Umbilical cord (tissue), 1 donor: ENCODE measurements at regions not wholly inside any gene's neighbourhood (a gene's known extent, or its start where the extent isn't known, plus 50 kb on each side); places are given as distances from the start of the nearest gene placed in this dataset.
"Not testable (repeated sequence)": the region's sequence is repeated elsewhere in the genome, so short reads cannot be mapped to it uniquely, and the experiment has no call there.

ENCODE experiments used
- DNase-seq: peaks from one replicate; pipeline ENCODE4 v3.0.0-alpha.2; 2015; ENCODE audit warnings: low spot score

DNA sequence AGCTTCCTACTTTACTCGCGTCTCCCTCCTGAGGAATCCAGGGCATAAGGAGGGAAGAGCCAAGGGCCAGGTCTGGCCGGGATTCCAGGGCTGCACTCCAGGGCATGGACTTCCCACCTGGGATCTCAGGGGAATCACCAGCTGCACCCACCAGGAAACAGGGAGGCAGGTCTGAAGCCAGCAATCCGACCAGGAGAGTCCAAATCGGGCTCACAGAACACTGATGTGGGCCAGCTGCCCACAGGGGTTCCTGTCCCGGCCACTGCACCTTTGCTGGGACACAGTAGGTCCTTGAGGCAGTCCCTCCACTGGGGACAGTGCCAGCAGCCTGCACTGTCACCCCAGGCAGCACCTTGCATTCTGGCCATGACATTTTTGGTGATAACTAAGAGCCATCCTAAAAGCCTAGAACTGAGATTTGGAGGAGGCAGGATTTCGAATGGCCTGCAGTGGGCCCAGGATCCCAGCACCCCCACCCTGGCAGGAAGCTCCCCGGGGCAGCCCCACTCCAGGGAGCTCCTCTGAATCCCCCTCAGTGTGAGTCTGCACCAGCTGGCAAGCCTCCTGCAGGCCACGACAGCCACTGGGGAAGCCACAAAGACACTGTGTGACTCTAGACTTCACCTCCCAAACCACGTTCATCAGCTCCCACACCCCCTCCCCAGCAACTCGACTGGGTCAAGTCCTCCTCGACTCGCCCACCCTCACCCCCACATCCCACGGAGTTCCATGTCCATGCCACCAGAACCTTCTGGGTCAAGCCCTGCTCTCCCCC lies 71.5 kb upstream of the PPP2R2D start:
- DNase-seq: no peak

DNA sequence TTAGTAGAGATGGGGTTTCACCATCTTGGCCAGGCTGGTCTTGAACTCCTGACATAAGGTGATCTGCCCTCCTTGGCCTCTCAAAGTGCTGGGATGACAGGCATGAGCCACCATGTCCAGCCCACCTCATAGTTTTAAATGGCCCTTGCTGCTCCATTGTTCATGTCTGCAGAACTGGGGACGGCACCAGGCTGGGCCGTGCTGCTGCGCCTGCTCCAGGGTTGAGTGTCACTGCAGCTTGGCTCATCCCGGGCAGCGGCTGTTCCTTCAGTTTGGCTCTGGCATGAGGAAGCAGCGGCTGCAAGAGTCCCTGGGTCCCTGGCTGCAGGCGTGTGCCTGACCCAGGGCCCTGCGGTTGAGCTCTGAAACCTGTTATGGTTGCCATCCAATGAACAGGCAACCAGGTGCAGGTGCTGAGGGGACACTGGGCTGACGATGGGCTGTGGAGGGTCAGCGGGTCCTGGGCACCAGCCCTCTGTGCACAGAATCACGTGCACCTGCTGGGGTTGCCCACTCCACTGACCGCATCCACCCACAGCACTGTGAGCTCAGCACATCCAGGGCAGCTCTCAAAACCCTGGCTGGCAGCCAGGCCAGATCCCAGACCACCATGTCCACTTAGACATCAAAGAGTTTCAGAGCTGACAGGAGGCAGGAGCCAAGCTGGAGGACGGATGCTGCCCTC lies 70.2 kb upstream of the PPP2R2D start:
- no peak for DNase-seq

DNA sequence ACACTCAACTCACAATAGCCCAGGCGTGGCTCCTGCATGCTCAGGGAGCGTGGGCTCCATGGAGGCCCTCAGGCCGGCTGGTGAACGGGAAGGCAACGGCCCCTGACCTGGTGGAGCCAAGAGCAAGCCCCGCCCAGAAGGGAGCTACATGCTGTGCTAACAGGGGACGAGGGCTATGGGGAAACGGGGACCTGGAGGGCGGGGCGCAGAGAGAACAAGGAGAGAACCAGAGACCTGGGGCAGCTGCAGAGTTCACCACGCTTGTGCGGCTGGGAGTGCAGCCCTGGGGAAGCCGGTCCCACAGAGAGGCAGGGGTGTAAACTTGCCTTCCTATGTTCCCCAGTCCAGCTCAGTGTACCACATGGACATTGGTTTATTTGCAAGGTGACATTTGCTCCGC lies 69.2 kb upstream of the PPP2R2D start:
- DNase-seq: no peak

DNA sequence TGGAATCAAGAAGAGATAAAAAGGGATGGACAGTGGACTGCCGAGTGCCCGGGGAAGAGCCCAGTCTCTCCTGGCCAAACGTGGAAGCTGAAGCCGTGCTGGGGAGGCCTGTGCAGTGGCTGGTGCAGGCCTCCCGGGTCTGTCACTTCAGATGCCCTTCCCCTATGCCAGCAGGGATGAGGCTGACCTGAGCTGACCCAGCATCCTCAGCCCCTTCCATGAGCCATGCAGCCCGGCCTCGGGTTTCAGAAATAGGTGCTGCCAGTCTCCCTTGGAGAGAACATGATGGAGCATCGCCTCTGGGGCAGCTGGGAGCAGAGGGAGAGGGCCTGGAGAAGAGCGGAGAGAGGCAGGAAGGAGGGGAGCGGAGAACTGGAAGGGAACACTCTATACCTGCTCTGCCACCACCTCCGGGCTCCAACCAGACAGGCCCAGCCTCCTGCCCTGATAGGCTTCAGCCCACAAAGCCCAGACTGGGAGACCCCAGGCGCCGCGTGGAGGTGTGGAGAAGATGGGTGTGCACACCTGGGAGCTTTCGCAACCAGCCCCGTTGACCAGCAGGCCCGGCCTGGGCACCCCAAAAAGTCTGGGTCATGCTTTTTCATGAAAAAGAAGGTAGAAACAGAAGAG lies 68.6 kb upstream of the PPP2R2D start:
- no peak for DNase-seq

DNA sequence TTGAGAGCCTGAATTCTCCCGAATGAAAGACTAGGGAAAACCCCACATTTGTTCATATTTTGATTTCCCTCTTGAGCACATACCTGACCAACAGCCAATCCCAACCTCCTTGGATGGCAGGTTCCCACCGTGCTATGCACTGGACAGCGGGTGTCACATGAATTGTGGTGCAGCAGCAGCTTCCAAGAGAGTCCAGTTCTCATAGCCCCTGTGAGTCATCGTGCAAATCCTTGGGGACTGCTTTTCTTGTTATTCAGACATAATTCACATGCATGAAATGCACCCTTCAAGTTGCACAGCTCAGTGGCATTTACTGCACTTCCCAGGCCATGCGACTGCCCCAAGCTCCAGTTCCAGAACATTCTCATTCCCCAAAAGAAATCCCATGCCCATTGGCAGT lies 67.8 kb upstream of the PPP2R2D start:
- DNase-seq: no peak

DNA sequence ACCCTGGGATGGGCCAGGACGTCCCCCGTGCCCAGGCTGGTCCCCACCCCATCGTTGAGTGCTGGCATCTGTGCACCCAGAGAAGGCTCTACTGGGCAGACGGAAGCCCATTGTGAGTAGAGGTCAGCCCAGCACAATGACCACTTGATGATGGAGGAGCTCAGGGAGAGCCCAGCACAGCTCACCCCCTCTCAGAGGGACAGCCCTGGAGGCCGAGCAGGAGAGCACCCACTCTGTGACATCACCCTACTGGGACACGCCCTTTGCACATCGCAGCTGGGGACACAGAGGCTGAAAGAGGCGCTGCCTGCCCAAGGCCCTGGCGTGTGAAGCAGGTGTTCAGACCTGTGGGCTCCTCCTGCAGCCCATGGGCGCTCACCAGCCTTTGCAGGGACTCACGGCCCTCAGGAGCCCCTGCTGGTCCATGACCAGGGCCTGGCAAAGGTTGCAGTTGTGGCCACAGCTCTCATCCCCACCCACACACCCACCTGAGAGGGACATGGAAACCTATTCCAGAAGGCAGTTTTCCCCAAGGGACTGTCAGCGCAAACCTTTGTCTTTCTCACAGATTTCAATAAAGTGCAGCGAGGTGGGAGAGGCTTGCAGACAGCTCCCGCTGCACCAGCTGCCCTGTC lies 67.2 kb upstream of the PPP2R2D start:
- DNase-seq: no peak

DNA sequence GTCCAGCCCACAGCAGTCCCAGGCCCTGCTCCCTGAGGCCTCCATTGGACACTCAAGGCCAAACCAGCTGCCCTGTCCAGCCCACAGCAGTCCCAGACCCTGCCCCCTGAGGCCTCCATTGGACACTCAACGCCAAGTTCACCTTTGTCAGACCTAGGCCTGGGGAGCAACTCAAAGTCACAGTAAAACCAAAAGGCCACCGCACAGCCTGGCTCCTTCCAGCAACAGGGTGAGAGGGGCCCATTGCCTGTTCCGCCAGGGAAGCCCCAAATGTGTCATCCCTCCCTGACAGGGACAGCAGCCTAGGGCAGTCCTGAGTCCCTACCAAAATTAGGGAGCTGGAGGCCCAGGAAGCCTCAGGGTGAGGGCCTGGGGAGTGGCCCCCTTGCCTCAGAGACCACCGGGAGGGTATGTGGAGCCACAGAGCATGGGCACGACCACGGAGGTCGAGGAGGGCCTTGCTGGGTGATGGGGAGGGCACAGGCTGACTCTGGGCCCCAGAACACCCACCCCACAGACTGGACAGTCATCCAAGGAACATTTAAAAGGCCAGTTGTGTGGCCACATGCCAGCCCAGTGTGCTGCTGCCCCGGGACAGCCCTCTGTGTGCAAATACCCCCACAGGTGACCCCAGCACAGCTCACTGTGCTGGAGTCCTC lies 66.5 kb upstream of the PPP2R2D start:
- no peak for DNase-seq

DNA sequence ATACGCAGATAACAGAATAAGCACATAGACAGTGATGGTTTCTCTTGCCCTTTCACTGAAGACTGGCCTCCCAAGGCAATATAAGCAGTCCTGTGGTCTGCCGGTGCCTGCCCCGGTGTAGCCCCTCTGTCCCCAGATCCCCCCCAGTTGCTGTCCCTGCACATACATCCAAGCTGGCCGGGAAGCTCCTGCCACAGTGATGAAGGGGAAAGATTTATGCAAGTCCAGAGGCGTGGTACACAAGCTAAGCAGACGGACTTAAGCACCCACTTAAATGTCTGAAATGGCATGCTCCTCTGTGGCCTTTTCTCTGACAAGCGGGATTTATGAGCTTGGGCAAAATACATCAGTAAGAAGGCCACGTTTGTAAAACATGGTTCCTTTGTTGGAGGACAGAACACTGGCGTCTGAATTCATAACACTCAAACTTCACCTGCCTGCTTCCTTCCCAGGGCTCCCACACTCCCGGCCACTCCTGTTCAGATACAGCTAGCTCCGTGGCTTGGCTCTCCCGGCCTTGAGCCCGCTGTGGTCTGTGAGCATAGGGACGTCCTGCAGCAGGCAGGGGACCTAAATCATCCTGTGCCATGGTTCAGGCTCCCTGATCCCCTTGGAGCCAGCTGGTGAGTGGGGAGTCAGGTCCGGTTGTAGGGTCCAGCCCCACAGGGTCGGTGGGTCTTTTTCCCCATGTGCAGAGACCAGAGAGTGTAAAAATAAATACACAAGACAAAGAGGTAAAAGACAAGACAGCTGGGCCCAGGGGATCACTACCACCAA lies 61.7 kb upstream of the PPP2R2D start:
- no peak for DNase-seq

DNA sequence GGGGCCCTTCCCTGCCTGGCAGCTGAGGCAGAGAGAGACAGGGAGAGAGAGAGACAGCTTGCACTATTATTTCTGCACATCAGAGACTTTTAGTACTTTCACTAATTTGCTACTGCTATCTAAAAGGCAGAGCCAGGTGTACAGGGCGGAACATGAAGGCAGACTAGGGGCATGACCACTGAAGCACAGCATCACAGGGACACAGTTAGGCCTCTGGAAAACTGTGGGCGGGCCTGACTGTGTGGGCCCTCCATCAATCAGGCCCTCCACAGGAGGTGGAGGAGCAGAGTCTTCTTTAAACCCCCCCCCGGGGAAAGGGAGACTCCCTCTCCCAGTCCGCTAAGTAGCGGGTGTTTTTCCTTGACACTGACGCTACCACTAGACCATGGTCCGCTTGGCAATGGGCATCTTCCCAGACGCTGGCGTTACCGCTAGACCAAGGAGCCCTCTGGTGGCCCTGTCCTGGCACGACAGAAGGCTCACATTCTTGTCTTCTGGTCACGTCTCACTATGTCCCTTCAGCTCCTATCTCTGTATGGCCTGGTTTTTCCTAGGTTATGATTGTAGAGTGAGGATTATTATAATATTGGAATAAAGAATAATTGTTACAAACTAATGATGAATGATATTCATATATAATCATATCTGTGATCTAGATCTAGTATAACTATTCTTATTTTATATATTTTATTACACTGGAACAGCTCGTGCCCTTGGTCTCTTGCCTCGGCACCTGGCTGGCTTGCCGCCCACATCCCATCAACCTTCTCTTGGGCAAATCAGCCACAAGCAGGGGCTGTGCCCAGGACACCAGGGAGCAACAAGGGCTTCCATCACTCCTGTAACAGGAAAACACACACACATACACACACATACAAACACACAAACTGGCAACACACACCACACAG lies 60.7 kb upstream of the PPP2R2D start:
- not testable (repeated sequence) for DNase-seq

DNA sequence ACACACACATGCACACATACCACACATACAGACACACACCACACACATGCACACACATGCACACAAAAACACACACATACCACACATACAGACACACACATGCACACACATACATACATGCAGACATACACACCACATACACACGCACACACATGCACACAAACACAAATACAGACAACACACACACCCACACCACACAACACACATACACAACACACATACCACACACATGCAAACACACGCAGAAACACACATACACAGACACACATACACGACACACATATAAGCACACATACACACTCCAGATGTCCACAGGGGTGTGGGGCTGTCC lies 60.1 kb upstream of the PPP2R2D start:
- DNase-seq: no peak

DNA sequence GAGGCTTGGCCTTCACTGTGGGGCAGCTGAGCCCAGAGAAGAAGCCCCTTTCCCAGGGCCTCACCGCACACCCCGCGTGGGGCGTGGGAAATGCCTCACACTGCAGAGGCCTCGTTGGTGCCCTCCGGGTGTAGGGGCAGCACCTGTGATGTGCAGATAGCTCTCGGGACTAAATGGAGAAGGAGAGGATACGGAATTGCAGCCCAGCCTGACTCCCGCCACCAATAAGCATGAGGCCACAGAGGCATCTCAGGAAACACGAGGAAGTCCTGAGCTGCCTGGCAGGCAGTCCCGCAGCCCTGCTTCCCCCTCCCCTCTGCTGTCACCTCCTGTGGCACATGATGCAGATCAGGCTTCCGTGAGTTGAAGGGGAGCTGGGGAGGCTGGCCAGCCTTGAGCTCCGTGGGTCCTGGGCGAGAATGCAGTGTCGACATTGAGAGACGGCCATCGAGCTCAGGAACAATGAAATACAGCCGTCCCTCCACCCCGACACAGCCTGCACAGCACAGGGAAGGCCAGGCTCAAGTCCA lies 59.6 kb upstream of the PPP2R2D start:
- no peak for DNase-seq

DNA sequence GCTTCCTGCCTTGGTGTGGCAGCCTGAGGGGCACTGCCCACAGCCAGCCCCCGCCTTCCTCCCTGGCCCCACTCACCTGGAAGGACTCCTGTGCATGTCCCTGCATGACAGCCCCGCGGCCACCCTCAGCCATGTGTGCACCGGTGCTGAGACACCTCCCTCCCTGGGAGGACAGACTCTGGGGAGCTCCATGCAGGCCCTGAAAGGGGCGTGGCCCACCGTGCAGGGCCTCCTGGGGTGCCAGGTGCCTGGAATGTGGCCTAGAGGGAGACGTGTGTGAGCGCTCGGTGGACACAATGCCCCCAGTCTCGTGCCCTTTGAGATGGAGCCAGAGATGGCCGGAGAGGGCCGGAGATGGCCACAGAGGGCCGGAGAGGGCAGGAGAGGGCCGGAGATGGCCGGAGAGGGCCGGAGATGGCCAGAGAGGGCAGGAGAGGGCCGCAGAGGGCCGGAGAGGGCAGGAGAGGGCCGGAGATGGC lies 59.1 kb upstream of the PPP2R2D start:
- DNase-seq: no peak

DNA sequence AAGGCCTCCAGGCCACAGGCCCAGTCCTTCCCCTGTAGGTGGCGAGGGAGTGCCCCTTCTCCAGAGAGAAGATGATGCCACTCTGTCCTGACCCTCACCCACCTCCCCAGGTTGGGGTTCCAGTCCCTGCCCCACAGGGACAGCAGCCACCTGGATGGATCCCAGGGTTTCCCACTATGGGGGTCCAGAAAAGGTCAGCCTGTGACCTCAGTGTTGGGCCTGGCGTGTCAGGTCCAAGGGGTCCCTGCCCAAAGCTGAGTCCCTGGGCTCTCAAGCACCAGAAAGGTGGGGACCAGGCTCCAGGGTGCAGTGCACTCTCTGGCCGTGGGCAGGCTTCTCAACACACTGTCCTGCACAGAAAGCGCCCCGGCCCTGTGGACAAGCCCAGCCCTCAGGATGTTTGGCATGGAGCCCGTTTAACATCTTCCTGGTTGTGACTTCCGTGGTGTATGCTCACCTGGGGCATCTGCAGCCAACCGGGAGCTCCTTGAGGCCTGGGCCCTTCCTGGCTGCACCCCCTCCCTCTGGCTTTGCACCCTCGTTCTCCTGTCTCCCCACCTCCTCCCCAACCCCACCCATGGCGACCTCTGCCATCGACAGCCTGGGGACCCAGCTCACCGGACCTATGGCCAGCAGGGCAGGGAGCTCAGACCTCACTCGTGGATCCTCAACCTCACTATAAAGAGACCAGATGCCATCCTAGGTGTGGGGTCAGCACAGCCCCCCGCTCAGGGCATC lies 58.3 kb upstream of the PPP2R2D start:
- DNase-seq: no peak

DNA sequence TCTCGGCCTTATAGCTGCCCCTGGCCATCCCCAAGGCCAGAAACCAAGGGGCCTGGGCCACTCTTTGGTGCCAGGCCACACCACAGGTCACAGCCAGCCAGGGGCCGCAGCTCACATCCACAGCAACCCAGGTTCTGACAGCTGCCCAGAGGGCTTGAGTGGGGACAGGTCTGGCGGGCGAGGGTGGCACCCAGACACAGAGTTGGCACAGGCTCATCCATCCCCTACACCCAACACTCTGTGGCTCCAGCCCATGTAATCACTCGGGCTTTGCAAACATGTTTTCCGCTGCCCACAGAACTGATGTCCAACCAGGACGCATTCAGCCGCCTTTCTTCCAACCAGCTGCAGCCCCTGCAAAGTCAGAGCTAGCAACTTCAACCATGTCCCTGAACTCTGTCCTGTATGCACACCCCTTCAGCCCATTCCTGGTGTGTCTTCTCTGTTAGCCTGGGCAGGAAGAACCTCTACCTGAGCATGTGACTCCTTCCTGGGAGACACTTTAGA lies 57.7 kb upstream of the PPP2R2D start:
- DNase-seq: no peak

DNA sequence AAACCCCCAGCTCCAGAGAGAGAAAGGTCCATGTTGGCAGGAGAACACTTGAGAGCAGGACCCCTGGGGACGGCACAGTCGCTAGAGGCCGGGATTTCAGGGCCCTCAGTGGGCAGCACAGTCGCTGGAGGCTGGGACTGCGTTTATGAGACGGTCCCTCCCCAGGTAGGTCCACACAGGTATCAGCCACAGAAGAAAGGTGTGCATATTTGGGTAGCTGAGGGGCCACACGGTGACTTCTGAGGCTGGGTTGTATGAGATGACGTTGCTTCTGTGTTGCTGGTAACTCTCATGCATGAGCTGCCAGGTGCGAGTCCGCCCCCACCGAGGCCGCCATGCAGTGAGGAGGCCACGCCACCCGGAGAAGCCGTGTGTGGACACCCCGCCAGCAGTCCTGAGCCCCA lies 56.9 kb upstream of the PPP2R2D start:
- no peak for DNase-seq

DNA sequence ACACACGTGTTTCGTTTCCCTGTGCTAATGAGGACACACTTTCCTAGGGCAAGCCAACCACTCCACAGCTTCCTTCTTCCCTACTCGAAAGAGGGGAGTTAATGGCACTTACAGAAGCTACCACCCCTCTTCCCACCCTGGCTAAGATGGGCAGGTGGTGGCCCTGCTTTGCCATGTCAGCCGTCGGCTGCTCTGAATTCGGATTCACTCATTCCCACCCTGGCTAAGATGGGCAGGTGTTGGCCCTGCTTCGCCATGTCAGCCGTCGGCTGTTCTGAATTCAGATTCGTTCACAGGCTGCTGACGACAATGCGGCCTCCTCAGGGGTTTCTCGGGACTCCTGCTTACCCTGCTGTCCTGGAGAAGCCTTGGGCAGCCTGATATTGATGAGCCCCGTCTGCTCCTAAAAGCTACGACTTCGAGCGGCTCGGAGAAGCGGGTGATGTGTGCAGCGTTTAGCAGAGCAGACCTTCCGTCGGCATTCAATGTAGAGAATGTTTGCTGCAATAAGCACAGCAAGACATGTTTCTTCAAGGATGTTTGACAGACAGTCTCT lies 56.2 kb upstream of the PPP2R2D start:
- DNase-seq: no peak

DNA sequence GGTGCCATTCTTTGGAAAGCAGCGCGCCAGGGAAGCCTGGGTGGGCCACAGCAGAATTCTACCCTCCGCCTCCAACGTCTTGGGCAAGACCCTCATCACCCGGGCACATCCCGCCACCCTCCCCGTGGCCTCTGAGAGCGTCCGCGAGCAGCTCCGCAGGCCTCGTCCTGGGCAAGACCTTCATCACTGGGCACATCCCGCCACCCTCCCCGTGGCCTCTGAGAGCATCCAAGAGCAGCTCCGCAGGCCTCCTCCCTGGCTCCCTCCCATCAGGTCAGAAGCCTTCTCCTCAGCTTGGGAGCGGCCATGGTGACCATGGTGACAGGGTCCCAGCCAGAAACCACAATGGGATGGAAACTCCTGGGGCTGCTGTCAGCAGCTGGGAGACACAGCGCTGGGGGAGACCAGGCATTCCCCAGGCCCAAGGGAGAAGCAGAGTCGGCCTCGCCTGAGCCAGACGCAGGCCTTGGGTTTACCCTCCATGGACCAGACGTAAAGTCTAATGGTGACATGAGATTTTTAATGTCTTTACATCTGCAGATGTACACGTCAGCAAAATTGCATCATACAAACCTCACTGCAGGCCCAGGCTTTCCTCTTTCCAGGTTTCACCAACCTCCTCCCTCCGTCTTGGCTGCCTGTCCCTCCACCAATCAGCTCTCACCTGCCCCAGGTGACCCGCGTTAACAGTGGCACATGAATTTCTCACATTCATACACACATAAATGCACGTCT lies 55.1 kb upstream of the PPP2R2D start:
- no peak for DNase-seq
